HG03139 (cell line): ENCODE measurements at regions not wholly inside any gene's neighbourhood (a gene's known extent, or its start where the extent isn't known, plus 50 kb on each side); places are given as distances from the start of the nearest gene placed in this dataset.
"Not testable (repeated sequence)": the region's sequence is repeated elsewhere in the genome, so short reads cannot be mapped to it uniquely, and the experiment has no call there.

ENCODE experiments used
- ATAC-seq: cut with Tn5 transposase; IDR thresholded peaks from one replicate; pipeline ENCODE4 v1.9.1; 2021; ENCODE audit not compliant: unreplicated experiment

DNA sequence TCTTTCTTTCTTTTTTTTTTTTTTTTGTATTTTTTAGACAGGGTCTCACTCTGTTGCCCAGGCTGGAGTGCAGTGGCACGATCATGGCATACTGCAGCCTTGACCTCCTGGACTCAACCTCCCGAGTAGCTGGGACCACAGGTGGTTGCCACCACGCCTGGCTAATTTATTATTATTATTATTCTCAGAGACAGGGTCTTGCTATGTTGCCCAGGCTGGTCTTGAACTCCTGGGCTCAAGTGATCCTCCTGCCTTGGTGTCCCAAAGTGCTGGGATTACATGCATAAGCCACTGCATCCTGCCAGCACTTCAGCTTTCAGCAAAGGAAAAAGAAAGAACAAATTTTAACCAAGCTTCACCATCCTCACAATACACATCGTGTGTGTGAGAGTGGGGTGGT, 97.9 kb upstream of the SERBP1 start:
- no peak for ATAC-seq

DNA sequence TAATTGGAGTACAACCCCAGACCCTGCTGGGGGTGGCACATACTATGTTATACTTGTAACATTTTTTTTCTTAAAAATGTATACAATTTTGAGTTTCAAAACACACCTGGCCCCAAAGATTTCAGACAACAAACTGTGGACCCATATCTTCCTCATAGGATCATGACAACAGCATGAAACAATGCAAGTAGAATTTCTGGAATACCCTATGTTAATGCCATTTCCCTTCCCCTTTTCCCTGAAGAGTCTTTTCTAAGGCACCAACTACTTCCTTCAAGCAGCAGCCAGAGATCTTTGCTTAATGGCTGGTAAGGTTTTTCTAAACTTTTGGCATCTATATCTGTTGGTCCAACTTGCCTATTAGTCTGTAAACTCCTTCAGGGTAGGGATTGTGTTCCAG, 99.9 kb upstream of the SERBP1 start:
- ATAC-seq, result no peak

GRCh38 chr1:67532452-67533216, 102.4 kb upstream of the SERBP1 start:
- no peak for ATAC-seq

DNA sequence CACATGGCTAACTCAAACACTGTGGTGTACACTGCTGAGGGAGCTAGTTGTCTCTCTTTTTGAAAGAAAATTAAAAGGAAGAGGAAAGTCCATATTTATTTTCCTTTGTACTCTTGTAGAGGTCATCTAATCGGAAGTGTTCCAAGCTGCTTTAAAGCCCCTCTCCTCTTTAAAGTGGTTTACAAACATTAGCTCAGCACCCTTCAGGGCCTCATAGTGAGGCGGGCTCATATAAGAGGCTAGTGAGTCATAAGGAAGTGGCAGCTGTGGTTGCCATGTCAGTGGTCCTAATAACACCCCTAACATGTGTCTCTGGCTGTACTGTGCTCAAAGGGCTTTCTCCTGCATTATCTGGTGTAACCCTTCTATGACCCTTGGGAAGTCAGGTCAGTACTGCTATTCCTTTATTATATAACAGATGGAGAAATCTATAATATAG, 104.4 kb upstream of the SERBP1 start:
- ATAC-seq, result no peak

- ATAC-seq, result no peak
These were observed 105.3 kb upstream of the SERBP1 start for GRCh38 chr1:67535474-67535873.

DNA sequence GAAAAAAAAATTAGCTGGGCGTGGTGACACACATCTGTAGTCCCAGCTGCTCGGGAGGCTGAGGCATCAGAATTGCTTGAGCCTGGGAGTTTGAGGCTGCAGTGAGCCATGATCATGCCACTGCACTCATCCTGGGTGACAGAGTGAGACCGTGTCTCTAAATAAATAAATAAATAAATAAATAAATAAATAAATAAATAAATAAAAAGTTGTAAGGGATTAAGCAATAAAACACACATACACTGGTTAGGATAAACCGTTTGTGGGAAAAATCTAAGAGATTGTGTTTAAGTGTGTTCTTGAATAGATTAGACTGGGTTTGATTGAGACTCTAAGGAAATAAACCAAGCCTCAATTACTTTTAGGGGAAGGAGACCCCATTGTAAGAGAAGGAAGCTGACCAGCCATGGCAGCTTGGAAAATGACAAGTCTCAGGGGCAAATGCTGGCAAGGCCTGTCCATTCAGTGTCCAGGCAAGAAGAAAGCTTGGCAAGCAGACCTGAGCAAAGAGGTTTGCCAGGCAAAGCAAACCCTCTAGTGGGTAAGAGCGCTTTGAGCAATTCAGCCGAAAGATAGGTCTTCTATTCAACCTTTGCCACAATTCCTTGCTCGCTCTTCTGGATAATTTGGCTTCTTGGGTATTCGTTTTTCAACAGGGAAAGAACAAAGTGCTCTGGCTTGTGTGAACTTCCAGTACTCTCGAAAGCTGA, 106.9 kb upstream of the SERBP1 start:
- no peak for ATAC-seq

DNA sequence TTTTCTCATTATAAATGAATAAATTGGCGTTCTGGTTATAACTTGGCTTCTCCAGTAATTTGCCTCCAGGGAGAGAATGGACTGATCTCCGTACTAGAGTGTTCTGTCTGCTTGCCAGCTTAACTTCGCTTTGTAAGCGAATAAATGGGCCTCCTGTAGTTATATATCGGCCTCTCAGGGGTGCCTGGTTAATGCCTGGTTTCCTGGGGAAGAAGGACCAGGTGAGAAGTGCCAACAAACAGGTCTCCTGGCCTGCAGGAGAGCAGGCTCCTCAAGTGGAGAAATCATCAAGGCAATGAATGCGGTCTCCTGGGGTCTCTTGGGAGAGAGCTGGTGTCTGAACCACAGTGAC, 107.4 kb upstream of the SERBP1 start:
- ATAC-seq, result no peak

DNA sequence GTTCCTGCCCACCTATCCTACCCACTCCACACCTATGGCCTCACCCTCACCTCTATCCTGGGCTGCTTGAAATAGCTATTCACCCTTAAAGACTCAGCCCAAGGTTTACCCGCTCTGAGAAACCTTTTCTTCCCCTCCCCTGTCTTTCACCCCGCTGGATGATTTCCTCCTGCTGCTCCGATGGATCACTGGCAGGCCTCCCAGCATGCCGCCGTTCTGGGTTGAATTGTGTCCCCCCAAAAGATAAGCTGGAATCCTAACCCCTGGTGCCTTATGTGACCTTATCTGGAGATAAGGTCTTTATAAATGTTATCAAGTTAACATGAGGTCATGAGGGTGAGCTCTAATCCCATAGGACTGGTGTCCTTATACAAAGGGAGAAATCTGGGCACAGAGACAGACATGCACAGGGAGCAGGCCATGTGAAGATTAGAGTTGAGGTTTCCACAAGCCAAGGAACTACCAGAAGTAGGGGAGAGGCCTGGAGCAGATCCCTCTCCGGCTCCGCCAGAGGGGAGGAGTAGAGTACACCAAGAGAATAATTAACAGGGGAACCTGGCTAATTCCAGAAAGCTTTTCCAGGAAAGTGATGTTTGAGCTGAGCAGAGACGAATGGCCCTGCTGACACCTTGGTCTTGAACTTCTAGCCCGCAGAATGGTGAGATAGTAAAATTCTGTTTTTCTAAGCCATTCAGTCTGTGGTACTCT, 110.0 kb upstream of the SERBP1 start:
- no peak for ATAC-seq

GRCh38 chr1:67540733-67541125, 110.5 kb upstream of the SERBP1 start:
- no peak for ATAC-seq

GRCh38 chr1:67542747-67543146, 112.5 kb upstream of the SERBP1 start:
- no peak for ATAC-seq

DNA sequence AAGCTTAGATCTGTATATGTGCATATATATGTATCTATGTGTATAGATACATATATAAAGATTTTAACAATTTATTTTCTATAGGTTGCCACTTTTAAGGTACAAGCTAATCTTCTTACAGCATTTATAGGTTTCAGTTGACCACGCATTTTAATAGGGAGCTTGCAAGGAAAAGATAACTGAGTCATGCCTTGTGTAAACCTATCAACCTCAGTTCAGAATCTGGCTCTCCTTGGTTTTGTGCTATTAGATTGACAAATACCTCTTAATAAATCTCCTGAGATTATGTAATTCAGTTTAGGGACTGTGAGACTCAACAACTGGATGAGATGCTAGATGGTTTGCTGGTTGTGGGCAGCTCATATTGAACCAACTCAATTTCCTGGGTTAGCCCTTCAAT, 114.7 kb upstream of the SERBP1 start:
- no peak for ATAC-seq

DNA sequence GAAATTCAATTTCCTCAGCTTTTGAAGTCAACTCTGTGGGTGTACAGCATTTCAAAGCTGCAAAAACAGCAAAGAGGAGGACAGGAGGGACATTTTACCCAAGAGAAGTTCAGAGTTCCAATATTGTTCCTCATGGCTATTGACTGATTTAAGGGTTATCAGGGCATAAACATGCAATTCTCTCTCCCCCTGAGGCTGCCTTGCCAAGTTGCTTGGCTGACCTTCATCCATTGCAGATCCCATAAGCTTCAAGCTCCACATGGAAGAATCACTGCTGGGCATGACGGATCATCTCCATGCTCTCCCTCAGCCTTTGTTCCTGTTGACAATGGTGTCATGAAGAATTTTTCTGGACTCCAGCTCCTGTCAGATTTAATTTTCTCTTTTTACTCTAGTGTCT, 115.2 kb upstream of the SERBP1 start:
- no peak for ATAC-seq

DNA sequence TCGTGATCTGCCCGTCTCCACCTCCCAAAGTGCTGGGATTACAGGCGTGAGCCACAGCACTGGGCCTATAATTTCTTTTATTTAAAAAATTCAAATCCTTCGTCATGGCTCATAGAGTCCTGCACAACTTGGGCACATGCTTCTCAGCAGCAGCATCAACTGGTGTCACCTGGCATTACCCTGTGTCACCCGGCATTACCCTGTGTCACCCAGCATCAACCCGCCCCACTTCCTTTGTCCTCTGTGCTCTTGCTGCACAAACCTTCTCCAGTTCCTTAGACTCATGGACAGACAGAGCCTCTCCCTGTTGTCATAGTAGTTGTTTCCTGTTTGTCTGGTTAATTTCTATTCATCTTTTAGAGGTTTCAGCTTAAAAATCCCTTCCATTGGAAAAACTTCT, 121.2 kb upstream of the SERBP1 start:
- no peak for ATAC-seq

DNA sequence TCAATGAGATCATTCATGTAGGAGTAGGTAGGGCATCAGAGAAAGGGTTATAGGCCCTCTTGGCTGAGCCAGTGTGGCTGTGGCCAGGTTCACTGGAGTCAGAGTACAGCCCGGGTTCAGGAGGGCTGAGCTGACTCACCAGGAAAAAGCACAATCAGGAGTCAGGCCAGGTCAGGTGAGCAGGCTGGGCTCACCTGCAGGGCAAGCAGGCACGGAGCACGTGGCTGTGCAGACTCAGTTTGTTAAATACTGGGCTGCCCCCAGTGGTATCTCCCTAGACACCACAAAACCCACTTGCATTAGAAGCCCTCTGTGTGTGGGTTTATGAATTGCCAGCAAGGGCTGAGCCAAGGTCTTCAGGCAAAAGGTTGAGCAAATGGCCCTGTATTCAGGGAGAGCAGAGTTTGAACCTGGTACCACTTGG, 122.1 kb upstream of the SERBP1 start:
- ATAC-seq, result no peak

DNA sequence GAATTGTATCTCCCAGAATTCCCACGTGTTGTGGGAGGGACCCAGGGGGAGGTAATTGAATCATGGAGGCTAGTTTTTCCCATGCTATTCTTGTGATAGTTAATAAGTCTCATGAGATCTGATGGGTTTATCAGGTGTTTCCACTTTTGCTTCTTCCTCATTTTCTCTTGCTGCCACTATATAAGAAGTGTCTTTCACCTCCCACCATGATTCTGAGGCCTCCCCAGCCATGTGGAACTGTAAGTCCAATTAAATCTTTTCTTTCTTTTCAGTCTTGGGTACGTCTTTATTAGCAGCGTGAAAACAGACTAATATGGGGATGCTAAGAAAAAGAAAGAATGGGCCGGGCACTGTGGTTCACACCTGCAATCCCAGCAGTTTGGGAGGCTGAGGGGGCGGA, 124.0 kb upstream of the SERBP1 start:
- not testable (repeated sequence) for ATAC-seq

DNA sequence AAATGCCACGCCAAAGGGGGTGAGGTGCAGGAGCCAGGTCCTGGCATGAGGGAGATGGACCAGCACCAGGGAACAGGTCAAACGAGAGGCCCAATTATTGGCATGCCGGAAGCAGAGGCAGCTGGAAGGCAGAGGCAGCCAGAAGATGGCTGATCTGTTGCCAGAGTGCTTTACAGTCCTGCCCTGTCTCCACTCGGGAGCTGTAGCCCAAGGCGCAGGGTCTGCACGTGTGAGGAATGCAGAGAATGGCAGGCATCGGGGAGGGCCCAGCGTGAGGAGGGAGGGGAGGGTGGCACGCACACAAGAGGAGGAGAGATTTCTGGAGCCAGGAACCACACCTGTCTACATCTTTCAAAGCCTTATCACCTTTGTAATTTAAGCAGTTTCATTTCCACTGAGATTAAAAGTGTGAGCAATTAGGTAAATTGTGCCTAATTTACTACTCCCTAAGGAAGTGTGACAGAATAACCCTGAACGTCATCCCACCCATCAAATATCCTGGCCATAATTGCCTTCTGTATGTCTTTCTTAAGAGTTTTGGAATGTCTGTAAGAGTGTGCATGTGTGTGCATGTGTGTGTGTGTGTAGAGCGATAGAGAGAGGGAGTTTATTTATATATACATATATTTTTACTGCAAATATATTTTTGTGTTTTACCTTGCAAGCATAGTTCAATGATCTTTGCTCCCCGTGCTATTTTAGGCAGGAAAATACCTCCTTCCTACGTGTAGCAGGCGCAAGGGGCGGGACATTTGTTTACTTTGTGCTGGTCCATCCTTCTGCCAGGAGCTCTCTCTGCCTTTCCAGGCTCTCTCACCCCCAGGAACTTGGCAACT, 125.5 kb upstream of the SERBP1 start:
- no peak for ATAC-seq

- ATAC-seq, result no peak
These were observed 126.2 kb upstream of the SERBP1 start for GRCh38 chr1:67556297-67556900.

- ATAC-seq, result no peak
These were observed 127.1 kb upstream of the GADD45A start for GRCh38 chr1:67557696-67558448.

GRCh38 chr1:67558449-67559193, 126.4 kb upstream of the GADD45A start:
- no peak for ATAC-seq
